ENCODE measurements at regions not wholly inside any gene's neighbourhood (a gene's known extent, or its start where the extent isn't known, plus 50 kb on each side); places are given as distances from the start of the nearest gene placed in this dataset.

GRCh38 chr14:65866886-65867285 lies 454.4 kb downstream of the FUT8 start:
- H3K27ac ChIP-seq: no peak overlapping the region
- no peaks in the 10 kb centered on the region for H3K9me3 ChIP-seq
- H3K4me1 ChIP-seq: no peaks in the 10 kb centered on the region
- 36 to 61% methylated on average over 4 of the region's 4 CpGs for WGBS, 2 donors
- TF ChIP-seq, protein P1, sequence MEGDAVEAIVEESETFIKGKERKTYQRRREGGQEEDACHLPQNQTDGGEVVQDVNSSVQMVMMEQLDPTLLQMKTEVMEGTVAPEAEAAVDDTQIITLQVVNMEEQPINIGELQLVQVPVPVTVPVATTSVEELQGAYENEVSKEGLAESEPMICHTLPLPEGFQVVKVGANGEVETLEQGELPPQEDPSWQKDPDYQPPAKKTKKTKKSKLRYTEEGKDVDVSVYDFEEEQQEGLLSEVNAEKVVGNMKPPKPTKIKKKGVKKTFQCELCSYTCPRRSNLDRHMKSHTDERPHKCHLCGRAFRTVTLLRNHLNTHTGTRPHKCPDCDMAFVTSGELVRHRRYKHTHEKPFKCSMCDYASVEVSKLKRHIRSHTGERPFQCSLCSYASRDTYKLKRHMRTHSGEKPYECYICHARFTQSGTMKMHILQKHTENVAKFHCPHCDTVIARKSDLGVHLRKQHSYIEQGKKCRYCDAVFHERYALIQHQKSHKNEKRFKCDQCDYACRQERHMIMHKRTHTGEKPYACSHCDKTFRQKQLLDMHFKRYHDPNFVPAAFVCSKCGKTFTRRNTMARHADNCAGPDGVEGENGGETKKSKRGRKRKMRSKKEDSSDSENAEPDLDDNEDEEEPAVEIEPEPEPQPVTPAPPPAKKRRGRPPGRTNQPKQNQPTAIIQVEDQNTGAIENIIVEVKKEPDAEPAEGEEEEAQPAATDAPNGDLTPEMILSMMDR (IDR thresholded peaks at IDR 0.05): no peak
- no peak overlapping the region for H3K4me3 ChIP-seq
- ATAC-seq (ENCODE audit: low FRiP score in 2 of 2): no peak
- DNase-seq: no peak
- no peaks in the 10 kb centered on the region for H3K27me3 ChIP-seq
- no peaks in the 10 kb centered on the region for H3K36me3 ChIP-seq

DNA sequence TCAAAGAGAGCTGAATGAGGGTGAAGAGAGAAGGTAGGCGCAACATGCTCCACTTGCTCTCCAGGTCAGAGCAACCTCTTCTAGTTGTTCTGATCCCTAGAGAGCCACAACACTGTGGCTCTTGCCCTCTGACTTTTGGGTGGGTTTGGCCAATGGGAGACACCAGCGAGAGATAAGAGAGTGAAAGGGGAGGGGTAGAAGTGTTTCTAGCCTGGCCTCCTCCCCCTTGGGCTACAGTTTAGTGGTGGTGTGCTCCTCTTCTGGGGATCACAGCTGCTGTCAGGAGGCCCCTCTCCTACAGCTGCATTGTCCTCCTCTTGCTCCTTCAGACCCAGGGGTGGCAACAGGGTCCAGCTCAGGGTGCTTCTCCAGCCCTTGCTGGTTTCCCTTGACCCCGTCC lies 454.8 kb downstream of the FUT8 start:
- 88 to 98% methylated on average over 3 of the region's 3 CpGs for WGBS, 2 donors
- ATAC-seq (ENCODE audit: low FRiP score in 2 of 2) (no peak), DNase-seq (no peak)
- H3K4me1 ChIP-seq: no peaks in the 10 kb centered on the region
- H3K9me3 ChIP-seq: no peaks in the 10 kb centered on the region
- no peaks in the 10 kb centered on the region for H3K27me3 ChIP-seq
- no peaks in the 10 kb centered on the region for H3K36me3 ChIP-seq
- H3K27ac ChIP-seq: no peak overlapping the region
- H3K4me3 ChIP-seq: no peak overlapping the region
- TF ChIP-seq POLR2A (IDR thresholded peaks at IDR 0.05) (no peak), POLR2AphosphoS5 (IDR thresholded peaks at IDR 0.05) (no peak), EP300 (IDR thresholded peaks at IDR 0.05) (no peak)
- TF ChIP-seq, protein P1 (IDR thresholded peaks at IDR 0.05): no peak

GRCh38 chr14:65872536-65872935 lies 460.0 kb downstream of the FUT8 start:
- H3K9me3 ChIP-seq: no peaks in the 10 kb centered on the region
- TF ChIP-seq POLR2AphosphoS5 (IDR thresholded peaks at IDR 0.05): no peak
- no peak for TF ChIP-seq EP300 (IDR thresholded peaks at IDR 0.05)
- no peak for TF ChIP-seq POLR2A (IDR thresholded peaks at IDR 0.05)
- TF ChIP-seq, protein P1 (IDR thresholded peaks at IDR 0.05): no peak
- no peak overlapping the region for H3K4me3 ChIP-seq
- 79 to 86% methylated on average over 2 of the region's 2 CpGs for WGBS, 2 donors
- no peak for ATAC-seq (ENCODE audit: low FRiP score in 2 of 2)
- no peaks in the 10 kb centered on the region for H3K27me3 ChIP-seq
- H3K4me1 ChIP-seq: no peaks in the 10 kb centered on the region
- no peaks in the 10 kb centered on the region for H3K36me3 ChIP-seq
- no peak overlapping the region for H3K27ac ChIP-seq
- no peak for DNase-seq

- no peaks in the 10 kb centered on the region for H3K36me3 ChIP-seq
- WGBS, 2 donors: 88 to 95% methylated on average over 6 to 7 of the region's 7 CpGs
- H3K4me1 ChIP-seq: no peaks in the 10 kb centered on the region
- no peak overlapping the region for H3K4me3 ChIP-seq
- TF ChIP-seq POLR2AphosphoS5 (IDR thresholded peaks at IDR 0.05): no peak
- TF ChIP-seq EP300 (IDR thresholded peaks at IDR 0.05): no peak
- no peaks in the 10 kb centered on the region for H3K9me3 ChIP-seq
- peak in 1 of 2 donors; percentile 33 for DNase-seq
- ATAC-seq (ENCODE audit: low FRiP score in 2 of 2): no peak
- no peaks in the 10 kb centered on the region for H3K27me3 ChIP-seq
- no peak overlapping the region for H3K27ac ChIP-seq
Observed at GRCh38 chr14:65877166-65877565, 464.6 kb downstream of the FUT8 start.

DNA sequence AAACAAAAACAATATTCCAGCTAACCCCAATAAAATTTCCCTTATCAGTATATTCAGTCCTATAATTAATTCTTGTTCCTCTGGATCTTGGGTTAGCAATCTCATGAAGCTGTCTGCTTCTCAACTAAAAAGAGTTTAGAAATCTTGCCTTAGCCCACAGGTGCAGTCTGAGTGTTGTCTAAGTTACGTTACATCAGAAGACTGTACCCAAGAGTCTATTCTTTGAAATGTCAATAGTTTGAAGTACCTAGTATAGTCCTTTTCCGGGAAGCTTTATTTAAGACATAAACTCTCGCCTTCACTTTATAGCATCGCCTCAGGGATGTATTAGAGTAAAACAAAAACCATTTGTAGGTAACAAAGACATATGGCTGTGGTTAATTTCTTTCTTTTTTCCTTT lies 465.1 kb downstream of the FUT8 start:
- DNase-seq: no peak
- ATAC-seq (ENCODE audit: low FRiP score in 2 of 2): no peak
- no peaks in the 10 kb centered on the region for H3K4me1 ChIP-seq
- H3K9me3 ChIP-seq: no peaks in the 10 kb centered on the region
- H3K36me3 ChIP-seq: no peaks in the 10 kb centered on the region
- no peak overlapping the region for H3K27ac ChIP-seq
- WGBS, 2 donors: 57 to 61% methylated on average over 4 of the region's 4 CpGs
- TF ChIP-seq POLR2A (IDR thresholded peaks at IDR 0.05) (no peak), EP300 (IDR thresholded peaks at IDR 0.05) (no peak), POLR2AphosphoS5 (IDR thresholded peaks at IDR 0.05) (no peak)
- TF ChIP-seq, protein P1 (IDR thresholded peaks at IDR 0.05): no peak
- H3K4me3 ChIP-seq: no peak overlapping the region
- no peaks in the 10 kb centered on the region for H3K27me3 ChIP-seq
